ENCODE measurements at regions not wholly inside any gene's neighbourhood (a gene's known extent, or its start where the extent isn't known, plus 50 kb on each side); places are given as distances from the start of the nearest gene placed in this dataset.

GRCh38 chr1:106296431-106296830, 760.0 kb upstream of the PRMT6 start:
- no peak overlapping the region for H2BK5ac ChIP-seq (ENCODE audit: low read depth, low read length, poor library complexity, severe bottlenecking)
- H3K79me1 ChIP-seq (replicated peaks; ENCODE audit: low read length, poor library complexity, severe bottlenecking): no peaks in the 10 kb centered on the region
- no peaks in the 10 kb centered on the region for H3K36me3 ChIP-seq (ENCODE audit: control insufficient read depth in 1 of 2, insufficient read depth in 2 of 2, low read depth in 1 of 2, low read length in 2 of 2)
- no peak overlapping the region for H3K23ac ChIP-seq (ENCODE audit: low read length in 2 of 2)
- H2BK12ac ChIP-seq (ENCODE audit: low read length in 2 of 2): no peak overlapping the region
- H4K91ac ChIP-seq (ENCODE audit: low read length): no peak overlapping the region
- H3K27ac ChIP-seq (ENCODE audit: low read length, poor library complexity, severe bottlenecking): no peak overlapping the region
- no peak overlapping the region for H3K4me3 ChIP-seq (ENCODE audit: insufficient read depth in 1 of 2, low read depth in 1 of 2, low read length in 2 of 2)
- no peak overlapping the region for H3K9ac ChIP-seq (ENCODE audit: low read length)
- no peak overlapping the region for H2BK120ac ChIP-seq (ENCODE audit: low read depth, low read length)
- H3K9me3 ChIP-seq (ENCODE audit: control insufficient read depth, low read length): no peaks in the 10 kb centered on the region
- H3K4ac ChIP-seq (ENCODE audit: low read depth in 1 of 2, low read length in 2 of 2): no peak overlapping the region
- H4K8ac ChIP-seq (ENCODE audit: low read length): no peak overlapping the region
- no peak overlapping the region for H3K18ac ChIP-seq (ENCODE audit: low read depth in 1 of 2, low read length in 2 of 2)
- no peak overlapping the region for H2AK5ac ChIP-seq (ENCODE audit: low read length, severe bottlenecking)
- H2BK15ac ChIP-seq (ENCODE audit: low read depth, poor library complexity, severe bottlenecking): no peak overlapping the region
- DNase-seq: no peak
- no peaks in the 10 kb centered on the region for H3K4me1 ChIP-seq (ENCODE audit: control insufficient read depth, insufficient read depth, low read depth, low read length)
- no peak overlapping the region for H2AFZ ChIP-seq (ENCODE audit: low read depth, low read length)
- H3K27me3 ChIP-seq (ENCODE audit: control insufficient read depth in 1 of 2, insufficient read depth in 1 of 2, low read length in 2 of 2): no peaks in the 10 kb centered on the region
- H3K4me2 ChIP-seq (ENCODE audit: low read length, poor library complexity, severe bottlenecking): no peak overlapping the region
- no peak overlapping the region for H3K14ac ChIP-seq (ENCODE audit: low read length in 2 of 2)
- no CpG with 5 or more reads among the region's 1 CpG for WGBS

- no peak overlapping the region for H2AFZ ChIP-seq (ENCODE audit: low read depth, low read length)
- H3K9me3 ChIP-seq (ENCODE audit: control insufficient read depth, low read length): peaks cover 52% of the 10 kb centered on the region
- no peak overlapping the region for H2BK5ac ChIP-seq (ENCODE audit: low read depth, low read length, poor library complexity, severe bottlenecking)
- H3K4me3 ChIP-seq (ENCODE audit: insufficient read depth in 1 of 2, low read depth in 1 of 2, low read length in 2 of 2): no peak overlapping the region
- H3K36me3 ChIP-seq (ENCODE audit: control insufficient read depth in 1 of 2, insufficient read depth in 2 of 2, low read depth in 1 of 2, low read length in 2 of 2): no peaks in the 10 kb centered on the region
- H3K14ac ChIP-seq (ENCODE audit: low read length in 2 of 2): no peak overlapping the region
- no peak overlapping the region for H4K8ac ChIP-seq (ENCODE audit: low read length)
- H3K4me1 ChIP-seq (ENCODE audit: control insufficient read depth, insufficient read depth, low read depth, low read length): no peaks in the 10 kb centered on the region
- H2AK5ac ChIP-seq (ENCODE audit: low read length, severe bottlenecking): no peak overlapping the region
- H2BK12ac ChIP-seq (ENCODE audit: low read length in 2 of 2): no peak overlapping the region
- H3K4me2 ChIP-seq (ENCODE audit: low read length, poor library complexity, severe bottlenecking): no peak overlapping the region
- H2BK120ac ChIP-seq (ENCODE audit: low read depth, low read length): no peak overlapping the region
- H3K4ac ChIP-seq (ENCODE audit: low read depth in 1 of 2, low read length in 2 of 2): no peak overlapping the region
- 46% methylated on average over 3 of the region's 3 CpGs for WGBS
- no peak overlapping the region for H3K23ac ChIP-seq (ENCODE audit: low read length in 2 of 2)
- no peak overlapping the region for H3K9ac ChIP-seq (ENCODE audit: low read length)
- no peak overlapping the region for H3K18ac ChIP-seq (ENCODE audit: low read depth in 1 of 2, low read length in 2 of 2)
- no peak overlapping the region for H3K27ac ChIP-seq (ENCODE audit: low read length, poor library complexity, severe bottlenecking)
- no peak overlapping the region for H4K91ac ChIP-seq (ENCODE audit: low read length)
- no peak for DNase-seq
- no peaks in the 10 kb centered on the region for H3K27me3 ChIP-seq (ENCODE audit: control insufficient read depth in 1 of 2, insufficient read depth in 1 of 2, low read length in 2 of 2)
- H2BK15ac ChIP-seq (ENCODE audit: low read depth, poor library complexity, severe bottlenecking): no peak overlapping the region
- no peaks in the 10 kb centered on the region for H3K79me1 ChIP-seq (replicated peaks; ENCODE audit: low read length, poor library complexity, severe bottlenecking)
Measured at GRCh38 chr1:106304106-106304505, 752.4 kb upstream of the PRMT6 start.

- H3K4me3 ChIP-seq (ENCODE audit: insufficient read depth in 1 of 2, low read depth in 1 of 2, low read length in 2 of 2): no peak overlapping the region
- no peak overlapping the region for H2AFZ ChIP-seq (ENCODE audit: low read depth, low read length)
- no peak overlapping the region for H3K4me2 ChIP-seq (ENCODE audit: low read length, poor library complexity, severe bottlenecking)
- no peak for DNase-seq
- H2AK5ac ChIP-seq (ENCODE audit: low read length, severe bottlenecking): no peak overlapping the region
- 82% methylated on average over 1 of the region's 3 CpGs for WGBS
- H3K4me1 ChIP-seq (ENCODE audit: control insufficient read depth, insufficient read depth, low read depth, low read length): no peaks in the 10 kb centered on the region
- no peak overlapping the region for H2BK15ac ChIP-seq (ENCODE audit: low read depth, poor library complexity, severe bottlenecking)
- no peak overlapping the region for H3K27ac ChIP-seq (ENCODE audit: low read length, poor library complexity, severe bottlenecking)
- H3K9ac ChIP-seq (ENCODE audit: low read length): no peak overlapping the region
- H2BK12ac ChIP-seq (ENCODE audit: low read length in 2 of 2): no peak overlapping the region
- no peak overlapping the region for H3K4ac ChIP-seq (ENCODE audit: low read depth in 1 of 2, low read length in 2 of 2)
- no peaks in the 10 kb centered on the region for H3K36me3 ChIP-seq (ENCODE audit: control insufficient read depth in 1 of 2, insufficient read depth in 2 of 2, low read depth in 1 of 2, low read length in 2 of 2)
- H3K79me1 ChIP-seq (replicated peaks; ENCODE audit: low read length, poor library complexity, severe bottlenecking): no peaks in the 10 kb centered on the region
- H4K8ac ChIP-seq (ENCODE audit: low read length): no peak overlapping the region
- no peak overlapping the region for H2BK5ac ChIP-seq (ENCODE audit: low read depth, low read length, poor library complexity, severe bottlenecking)
- H3K9me3 ChIP-seq (ENCODE audit: control insufficient read depth, low read length): peaks cover 11% of the 10 kb centered on the region
- H4K91ac ChIP-seq (ENCODE audit: low read length): no peak overlapping the region
- no peak overlapping the region for H3K18ac ChIP-seq (ENCODE audit: low read depth in 1 of 2, low read length in 2 of 2)
- no peak overlapping the region for H3K14ac ChIP-seq (ENCODE audit: low read length in 2 of 2)
- H3K27me3 ChIP-seq (ENCODE audit: control insufficient read depth in 1 of 2, insufficient read depth in 1 of 2, low read length in 2 of 2): no peaks in the 10 kb centered on the region
- H2BK120ac ChIP-seq (ENCODE audit: low read depth, low read length): no peak overlapping the region
- no peak overlapping the region for H3K23ac ChIP-seq (ENCODE audit: low read length in 2 of 2)
Measured at GRCh38 chr1:106319612-106320011, 736.9 kb upstream of the PRMT6 start.

- H2BK12ac ChIP-seq (ENCODE audit: low read length in 2 of 2): no peak overlapping the region
- H3K23ac ChIP-seq (ENCODE audit: low read length in 2 of 2): no peak overlapping the region
- no peaks in the 10 kb centered on the region for H3K79me1 ChIP-seq (replicated peaks; ENCODE audit: low read length, poor library complexity, severe bottlenecking)
- no peak overlapping the region for H3K4ac ChIP-seq (ENCODE audit: low read depth in 1 of 2, low read length in 2 of 2)
- 22% methylated on average over 4 of the region's 5 CpGs for WGBS
- DNase-seq: no peak
- H3K27me3 ChIP-seq (ENCODE audit: control insufficient read depth in 1 of 2, insufficient read depth in 1 of 2, low read length in 2 of 2): no peaks in the 10 kb centered on the region
- no peak overlapping the region for H2BK5ac ChIP-seq (ENCODE audit: low read depth, low read length, poor library complexity, severe bottlenecking)
- no peaks in the 10 kb centered on the region for H3K36me3 ChIP-seq (ENCODE audit: control insufficient read depth in 1 of 2, insufficient read depth in 2 of 2, low read depth in 1 of 2, low read length in 2 of 2)
- no peak overlapping the region for H3K14ac ChIP-seq (ENCODE audit: low read length in 2 of 2)
- no peak overlapping the region for H3K4me3 ChIP-seq (ENCODE audit: insufficient read depth in 1 of 2, low read depth in 1 of 2, low read length in 2 of 2)
- H2AK5ac ChIP-seq (ENCODE audit: low read length, severe bottlenecking): no peak overlapping the region
- H4K8ac ChIP-seq (ENCODE audit: low read length): no peak overlapping the region
- no peak overlapping the region for H3K4me2 ChIP-seq (ENCODE audit: low read length, poor library complexity, severe bottlenecking)
- H3K18ac ChIP-seq (ENCODE audit: low read depth in 1 of 2, low read length in 2 of 2): no peak overlapping the region
- no peaks in the 10 kb centered on the region for H3K9me3 ChIP-seq (ENCODE audit: control insufficient read depth, low read length)
- H3K9ac ChIP-seq (ENCODE audit: low read length): no peak overlapping the region
- H3K4me1 ChIP-seq (ENCODE audit: control insufficient read depth, insufficient read depth, low read depth, low read length): no peaks in the 10 kb centered on the region
- no peak overlapping the region for H2AFZ ChIP-seq (ENCODE audit: low read depth, low read length)
- no peak overlapping the region for H2BK15ac ChIP-seq (ENCODE audit: low read depth, poor library complexity, severe bottlenecking)
- H2BK120ac ChIP-seq (ENCODE audit: low read depth, low read length): no peak overlapping the region
- H3K27ac ChIP-seq (ENCODE audit: low read length, poor library complexity, severe bottlenecking): no peak overlapping the region
- H4K91ac ChIP-seq (ENCODE audit: low read length): no peak overlapping the region
Measured at GRCh38 chr1:106325600-106325999, 730.9 kb upstream of the PRMT6 start.
